NT2/D1 (cell line): ENCODE measurements at regions not wholly inside any gene's neighbourhood (a gene's known extent, or its start where the extent isn't known, plus 50 kb on each side); places are given as distances from the start of the nearest gene placed in this dataset.

Experiments used
- SUZ12 ChIP-seq: IDR thresholded peaks from 2 replicates; pipeline ENCODE4 v1.6.1; 2011; ENCODE audit not compliant: insufficient read length, insufficient read depth; ENCODE audit errors: extremely low read depth
- ZNF274 ChIP-seq: IDR thresholded peaks from 2 replicates; pipeline ENCODE4 v1.6.1; 2011; ENCODE audit warnings: mild to moderate bottlenecking, low read depth, low read length

DNA sequence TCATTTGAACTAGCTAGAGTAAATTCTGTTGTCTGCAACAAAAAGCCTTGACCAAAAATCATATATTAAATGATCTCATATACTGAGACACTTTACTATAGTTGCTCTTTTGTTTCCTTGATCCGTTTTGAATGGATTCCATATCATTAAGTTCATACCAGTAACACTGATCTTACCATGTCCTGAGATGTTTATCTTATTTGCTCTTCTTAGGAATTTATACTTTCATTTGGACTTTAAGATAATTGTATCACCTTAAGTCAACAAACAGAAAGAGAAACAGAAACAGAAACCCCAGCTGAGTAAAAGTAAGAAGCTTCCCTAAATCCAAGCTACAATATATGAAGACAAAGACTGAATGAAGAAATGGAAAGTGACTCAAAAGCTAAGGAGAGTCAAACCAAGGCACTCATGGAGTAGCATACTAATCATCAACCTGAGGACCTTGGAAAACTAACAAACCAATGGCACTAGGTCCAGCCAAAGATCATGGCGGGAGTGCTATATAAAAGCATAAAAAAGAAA lies 106.5 kb upstream of the COX10 start:
- TF ChIP-seq ZNF274 = no peak
- TF ChIP-seq SUZ12 = no peak
